ENCODE measurements at regions not wholly inside any gene's neighbourhood (a gene's known extent, or its start where the extent isn't known, plus 50 kb on each side); places are given as distances from the start of the nearest gene placed in this dataset.
"Not testable (repeated sequence)": the region's sequence is repeated elsewhere in the genome, so short reads cannot be mapped to it uniquely, and the experiment has no call there.

GRCh38 chr5:162638849-162639248, 571.3 kb downstream of the GABRG2 start:
- DNase-seq = no peak

GRCh38 chr5:162641142-162641813, 573.7 kb downstream of the GABRG2 start:
- DNase-seq = no peak

GRCh38 chr5:162654661-162655405, 587.3 kb downstream of the GABRG2 start:
- DNase-seq = no peak

GRCh38 chr5:162657076-162657475, 589.5 kb downstream of the GABRG2 start:
- no peak for DNase-seq

- DNase-seq = no peak
Measured at GRCh38 chr5:162664846-162665245, 597.3 kb downstream of the GABRG2 start.

- DNase-seq = no peak
Measured at GRCh38 chr5:162668926-162669325, 601.4 kb downstream of the GABRG2 start.

GRCh38 chr5:162672061-162672460, 604.5 kb downstream of the GABRG2 start:
- no peak for DNase-seq

GRCh38 chr5:162683284-162683683, 615.7 kb downstream of the GABRG2 start:
- no peak for DNase-seq

- DNase-seq = no peak
Measured at GRCh38 chr5:162684145-162684544, 616.6 kb downstream of the GABRG2 start.

GRCh38 chr5:162685302-162685701, 617.7 kb downstream of the GABRG2 start:
- DNase-seq = no peak

- not testable (repeated sequence) for DNase-seq
Measured at GRCh38 chr5:162696272-162696671, 628.7 kb downstream of the GABRG2 start.

- DNase-seq = no peak
Measured at GRCh38 chr5:162699361-162699760, 631.8 kb downstream of the GABRG2 start.

GRCh38 chr5:162703914-162704313, 636.3 kb downstream of the GABRG2 start:
- no peak for DNase-seq

- no peak for DNase-seq
Measured at GRCh38 chr5:162711244-162711643, 643.7 kb downstream of the GABRG2 start.

- no peak for DNase-seq
Measured at GRCh38 chr5:162719720-162720119, 652.1 kb downstream of the GABRG2 start.

GRCh38 chr5:162721125-162721524, 653.6 kb downstream of the GABRG2 start:
- DNase-seq = no peak

- no peak for DNase-seq
Measured at GRCh38 chr5:162752612-162753011, 684.8 kb upstream of the CCNG1 start.

- no peak for DNase-seq
Measured at GRCh38 chr5:162762119-162762518, 675.3 kb upstream of the CCNG1 start.

GRCh38 chr5:162769019-162769418, 668.4 kb upstream of the CCNG1 start:
- DNase-seq = no peak

- DNase-seq = no peak
Measured at GRCh38 chr5:162785673-162786072, 651.7 kb upstream of the CCNG1 start.

GRCh38 chr5:162786234-162786633, 651.2 kb upstream of the CCNG1 start:
- no peak for DNase-seq

- no peak for DNase-seq
Measured at GRCh38 chr5:162796507-162796906, 640.9 kb upstream of the CCNG1 start.

- no peak for DNase-seq
Measured at GRCh38 chr5:162800301-162800700, 637.1 kb upstream of the CCNG1 start.

GRCh38 chr5:162801235-162801634, 636.2 kb upstream of the CCNG1 start:
- no peak for DNase-seq

- DNase-seq = no peak
Measured at GRCh38 chr5:162806195-162806594, 631.2 kb upstream of the CCNG1 start.

Data from stimulated activated CD4-positive, alpha-beta T cell treated with anti-CD3 and anti-CD28 coated beads, Interleukin-2, amount 100 ng/mL, for 48 hours (primary cell).